H1 (cell line): ENCODE measurements at regions not wholly inside any gene's neighbourhood (a gene's known extent, or its start where the extent isn't known, plus 50 kb on each side); places are given as distances from the start of the nearest gene placed in this dataset.

Experiments used
- BRCA1 ChIP-seq: IDR thresholded peaks from 2 replicates; pipeline ENCODE4 v1.6.1; 2012; ENCODE audit warnings: low read depth, low read length, improper control_type of control experiment
- JUND ChIP-seq: IDR thresholded peaks from 2 replicates; pipeline ENCODE4 v1.6.1; 2011; ENCODE audit warnings: mild to moderate bottlenecking, improper control_type of control experiment, low read length
- KDM4A ChIP-seq: IDR thresholded peaks from one replicate; pipeline ENCODE4 v1.7.1; 2012; ENCODE audit warnings: low read depth, mild to moderate bottlenecking, moderate library complexity, low read length, inconsistent platforms; ENCODE audit not compliant: severe bottlenecking
- SP1 ChIP-seq: IDR thresholded peaks from 2 replicates; pipeline ENCODE4 v1.6.1; 2011; ENCODE audit warnings: low read depth, low read length

- TF ChIP-seq JUND, result no peak
- TF ChIP-seq KDM4A, result no peak
- TF ChIP-seq BRCA1, result no peak
- TF ChIP-seq SP1, result no peak
- TF ChIP-seq, all 59 proteins: peak for 0
Observed at GRCh38 chr14:42676636-42677035, 1070.0 kb downstream of the LRFN5 start (continued).
